ENCODE measurements at regions not wholly inside any gene's neighbourhood (a gene's known extent, or its start where the extent isn't known, plus 50 kb on each side); places are given as distances from the start of the nearest gene placed in this dataset.
A peak's percentile ranks its signal among the peaks of the same experiment; 100 is the strongest.

DNA sequence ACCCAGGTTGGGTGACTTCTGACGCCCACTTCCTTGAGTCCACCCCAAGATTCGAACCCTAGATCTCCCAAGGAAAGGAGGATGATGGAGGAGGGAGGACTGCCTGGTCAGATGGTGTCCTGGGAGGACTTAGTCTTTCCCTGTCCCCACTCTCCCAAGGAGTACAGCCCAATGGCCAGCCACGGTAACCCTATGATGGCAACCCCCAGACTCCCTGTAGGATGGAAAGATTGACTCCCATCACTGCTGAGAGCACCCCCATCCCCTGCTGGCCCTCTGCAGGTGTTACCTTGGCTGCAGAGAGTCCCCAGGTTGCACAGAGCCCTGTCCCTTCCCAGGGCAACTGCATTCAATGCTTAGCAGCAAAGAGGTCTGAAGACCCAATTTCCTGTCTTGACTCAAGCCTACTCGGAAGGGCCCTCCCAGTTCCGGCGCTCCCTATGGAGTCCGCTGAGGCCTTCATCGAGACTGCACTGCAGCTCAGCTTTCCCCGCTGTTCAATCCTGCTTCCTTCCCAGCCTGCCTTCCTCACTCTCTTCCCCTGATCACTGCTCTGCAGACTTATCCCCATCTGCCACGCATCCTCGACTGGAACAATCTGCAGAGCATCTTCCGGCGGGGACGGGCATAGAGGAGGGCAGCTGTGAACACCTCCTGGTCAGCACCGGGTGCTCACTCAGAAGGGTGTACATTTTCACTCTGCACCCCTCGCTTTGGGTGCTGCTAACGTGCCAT is 50.8 kb upstream of the OCM2 start:
- DNase-seq: no peak

DNA sequence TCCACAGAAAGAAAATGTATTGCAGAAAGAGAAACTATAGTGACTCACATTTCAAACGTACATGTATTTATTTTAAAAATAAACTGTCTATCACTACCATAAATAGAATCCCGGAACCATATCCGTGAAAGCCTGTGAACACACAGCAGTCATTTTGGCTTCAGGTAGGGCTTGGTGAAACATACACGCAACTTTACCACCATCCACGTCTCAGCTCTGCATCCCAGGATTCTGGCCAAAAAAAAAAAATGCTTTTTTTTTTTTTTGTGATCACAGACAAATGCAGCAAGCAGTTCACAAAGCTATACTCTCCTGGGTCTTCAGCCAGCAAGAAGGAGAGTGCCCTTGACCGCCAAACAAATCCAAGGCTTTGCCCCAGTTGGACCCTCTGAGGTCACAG is 56.8 kb upstream of the OCM2 start:
- DNase-seq: no peak

DNA sequence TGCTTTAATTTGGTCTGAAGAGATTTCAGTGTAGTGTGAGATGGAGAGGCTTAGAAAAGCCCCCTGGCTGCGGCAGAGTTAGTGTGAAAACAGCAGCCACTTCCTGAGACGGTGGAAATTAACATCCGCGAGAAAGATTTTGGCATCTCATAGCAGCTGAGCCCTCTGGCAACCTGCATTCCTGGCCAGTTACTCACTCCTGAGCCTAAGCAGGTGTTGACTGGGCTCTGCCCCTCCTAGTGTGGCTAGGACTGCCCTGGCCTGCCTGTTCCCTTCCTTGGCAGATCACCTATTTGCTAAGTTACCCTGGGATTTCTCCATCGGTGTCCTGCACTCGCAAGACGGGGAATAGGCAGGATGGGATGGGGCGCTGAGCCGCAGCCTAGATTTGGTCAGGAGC is 57.6 kb upstream of the LMTK2 start:
- no peak for DNase-seq

DNA sequence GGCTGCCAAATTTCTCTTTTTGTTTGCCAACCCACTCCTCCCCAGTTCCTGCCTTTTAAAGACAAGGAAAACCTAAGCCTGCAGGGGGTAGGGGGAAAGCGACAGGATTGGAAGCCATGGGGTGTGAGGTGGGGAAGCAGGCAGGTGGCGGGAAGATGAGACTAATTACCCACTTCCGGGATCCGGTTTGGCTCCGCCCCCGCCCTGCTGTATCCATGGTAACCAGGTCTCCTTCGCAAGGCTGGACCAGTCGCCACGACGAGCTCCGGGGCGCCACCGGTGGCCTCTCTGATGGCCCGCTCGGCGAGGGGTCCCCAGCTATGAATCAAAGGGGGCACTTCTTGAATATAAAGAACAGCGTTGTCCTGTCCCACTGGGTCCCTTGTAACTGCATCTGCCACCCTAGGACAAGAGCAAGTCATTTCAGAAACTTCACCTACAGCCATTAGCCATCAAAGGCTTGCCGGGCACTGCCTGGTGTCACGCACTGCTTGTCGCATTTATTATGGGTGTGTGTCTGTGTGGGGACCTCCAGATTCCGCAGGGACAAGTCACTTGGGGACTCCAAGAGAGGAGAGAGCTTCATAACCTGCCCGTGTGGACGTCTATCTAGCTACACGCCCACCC is 55.4 kb upstream of the LMTK2 start:
- DNase-seq: peak; percentile 44 to 45

DNA sequence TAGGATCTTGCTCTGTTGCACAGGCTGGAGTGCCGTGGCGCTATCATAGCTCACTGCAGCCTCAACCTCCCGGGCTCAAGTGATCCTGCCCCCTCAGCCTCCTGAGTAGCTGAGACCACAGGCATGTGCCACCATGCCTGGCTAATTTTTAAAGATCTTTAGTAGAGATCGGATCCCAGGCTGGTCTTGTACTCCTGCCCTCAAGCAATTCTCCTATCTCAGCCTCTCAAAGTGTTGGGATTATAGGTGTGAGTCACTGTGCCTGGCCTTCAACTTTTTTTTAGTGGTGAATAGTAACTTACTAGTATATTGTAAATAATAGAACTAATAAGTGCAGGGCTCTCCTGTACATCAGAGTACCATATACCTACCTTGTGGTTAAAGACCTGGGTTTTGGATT is 52.1 kb upstream of the LMTK2 start:
- no peak for DNase-seq

DNA sequence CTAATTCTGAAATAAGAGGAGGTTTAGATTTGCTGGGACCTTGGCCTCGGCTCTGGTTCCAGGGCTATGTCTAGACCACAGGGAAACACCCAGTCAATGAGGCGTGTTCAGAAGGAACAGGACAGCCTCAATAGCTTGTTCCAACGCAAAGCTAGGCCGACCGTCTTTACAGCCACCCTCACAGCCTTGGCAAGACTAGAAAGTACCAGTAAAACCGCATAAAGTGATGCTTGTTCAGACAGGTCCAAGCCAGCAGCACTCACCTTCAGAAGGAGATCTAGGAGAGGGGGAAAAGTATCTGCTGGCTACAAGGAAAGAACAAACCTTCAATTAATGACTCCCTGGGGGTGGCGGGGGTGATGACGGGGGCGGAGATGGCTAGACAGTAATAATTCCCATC is 50.1 kb upstream of the LMTK2 start:
- DNase-seq: no peak
